ENCODE measurements at regions not wholly inside any gene's neighbourhood (a gene's known extent, or its start where the extent isn't known, plus 50 kb on each side); places are given as distances from the start of the nearest gene placed in this dataset.

GRCh38 chr12:93311827-93312226 is 65.9 kb upstream of the NUDT4 start:
- no peak for DNase-seq (ENCODE audit: low spot score)

GRCh38 chr12:93314177-93314497 is 63.6 kb upstream of the NUDT4 start:
- TF ChIP-seq CTCF (IDR thresholded peaks at IDR 0.05; ENCODE audit: extremely low read depth, missing control alignments) = no peak
- no peak for DNase-seq (ENCODE audit: low spot score)

More at GRCh38 chr12:93311827-93312226, 65.9 kb upstream of the NUDT4 start:
- no peak for TF ChIP-seq CTCF (IDR thresholded peaks at IDR 0.05; ENCODE audit: extremely low read depth, missing control alignments)

- DNase-seq (ENCODE audit: low spot score) = no peak
- TF ChIP-seq CTCF (IDR thresholded peaks at IDR 0.05; ENCODE audit: extremely low read depth, missing control alignments) = no peak
Measured at GRCh38 chr12:93315385-93315906, 62.3 kb upstream of the NUDT4 start.

GRCh38 chr12:93315907-93316622 is 61.7 kb upstream of the NUDT4 start:
- TF ChIP-seq CTCF (IDR thresholded peaks at IDR 0.05; ENCODE audit: extremely low read depth, missing control alignments) = no peak
- DNase-seq (ENCODE audit: low spot score) = no peak

GRCh38 chr12:93316623-93316971 is 61.1 kb upstream of the NUDT4 start:
- DNase-seq (ENCODE audit: low spot score) = no peak
- no peak for TF ChIP-seq CTCF (IDR thresholded peaks at IDR 0.05; ENCODE audit: extremely low read depth, missing control alignments)

GRCh38 chr12:93317227-93317626 is 60.5 kb upstream of the NUDT4 start:
- TF ChIP-seq CTCF (IDR thresholded peaks at IDR 0.05; ENCODE audit: extremely low read depth, missing control alignments) = no peak
- no peak for DNase-seq (ENCODE audit: low spot score)

- no peak for DNase-seq (ENCODE audit: low spot score)
- TF ChIP-seq CTCF (IDR thresholded peaks at IDR 0.05; ENCODE audit: extremely low read depth, missing control alignments) = no peak
Measured at GRCh38 chr12:93318720-93319522, 58.8 kb upstream of the NUDT4 start.

All from GM20000 (cell line).